HUDEP-2 (cell line): ENCODE measurements at regions not wholly inside any gene's neighbourhood (a gene's known extent, or its start where the extent isn't known, plus 50 kb on each side); places are given as distances from the start of the nearest gene placed in this dataset.

Source experiments
- DNase-seq, 76 experiments: peaks; one replicate each; lab custom pipeline; 2025; ENCODE audit not compliant: unreplicated experiment in 76 of 76; lab: John Stamatoyannopoulos, UW

GRCh38 chr15:69623392-69624154 is 171.0 kb downstream of the RPLP1 start:
- no peak for DNase-seq

- no peak for DNase-seq
Measured at GRCh38 chr15:69624155-69624520, 171.5 kb downstream of the RPLP1 start.

GRCh38 chr15:69624816-69625215 is 172.2 kb downstream of the RPLP1 start:
- no peak for DNase-seq

GRCh38 chr15:69625328-69625727 is 172.7 kb downstream of the RPLP1 start:
- no peak for DNase-seq

- DNase-seq: no peak
Measured at GRCh38 chr15:69626095-69627066, 173.8 kb downstream of the RPLP1 start.

- no peak for DNase-seq
Measured at GRCh38 chr15:69627548-69628158, 175.0 kb downstream of the RPLP1 start.

GRCh38 chr15:69628256-69629093 is 175.9 kb downstream of the RPLP1 start:
- no peak for DNase-seq

GRCh38 chr15:69629631-69630161 is 177.1 kb downstream of the RPLP1 start:
- DNase-seq: no peak

- no peak for DNase-seq
Measured at GRCh38 chr15:69631005-69631404, 178.4 kb downstream of the RPLP1 start.

- no peak for DNase-seq
Measured at GRCh38 chr15:69631978-69632377, 179.4 kb downstream of the RPLP1 start.

GRCh38 chr15:69634860-69635259 is 182.2 kb downstream of the RPLP1 start:
- DNase-seq: no peak

- DNase-seq: no peak
Measured at GRCh38 chr15:69636169-69636915, 183.7 kb downstream of the RPLP1 start.

- DNase-seq: no peak
Measured at GRCh38 chr15:69637818-69638217, 185.2 kb downstream of the RPLP1 start.

- DNase-seq: no peak
Measured at GRCh38 chr15:69643476-69643875, 190.9 kb downstream of the RPLP1 start.

- no peak for DNase-seq
Measured at GRCh38 chr15:69643971-69644370, 191.4 kb downstream of the RPLP1 start.

- no peak for DNase-seq
Measured at GRCh38 chr15:69644876-69645275, 192.3 kb downstream of the RPLP1 start.

- DNase-seq: no peak
Measured at GRCh38 chr15:69647142-69647513, 194.5 kb downstream of the RPLP1 start.

GRCh38 chr15:69648212-69648611 is 195.6 kb downstream of the RPLP1 start:
- no peak for DNase-seq
